ENCODE measurements at regions not wholly inside any gene's neighbourhood (a gene's known extent, or its start where the extent isn't known, plus 50 kb on each side); places are given as distances from the start of the nearest gene placed in this dataset.

- TF ChIP-seq, protein P1, sequence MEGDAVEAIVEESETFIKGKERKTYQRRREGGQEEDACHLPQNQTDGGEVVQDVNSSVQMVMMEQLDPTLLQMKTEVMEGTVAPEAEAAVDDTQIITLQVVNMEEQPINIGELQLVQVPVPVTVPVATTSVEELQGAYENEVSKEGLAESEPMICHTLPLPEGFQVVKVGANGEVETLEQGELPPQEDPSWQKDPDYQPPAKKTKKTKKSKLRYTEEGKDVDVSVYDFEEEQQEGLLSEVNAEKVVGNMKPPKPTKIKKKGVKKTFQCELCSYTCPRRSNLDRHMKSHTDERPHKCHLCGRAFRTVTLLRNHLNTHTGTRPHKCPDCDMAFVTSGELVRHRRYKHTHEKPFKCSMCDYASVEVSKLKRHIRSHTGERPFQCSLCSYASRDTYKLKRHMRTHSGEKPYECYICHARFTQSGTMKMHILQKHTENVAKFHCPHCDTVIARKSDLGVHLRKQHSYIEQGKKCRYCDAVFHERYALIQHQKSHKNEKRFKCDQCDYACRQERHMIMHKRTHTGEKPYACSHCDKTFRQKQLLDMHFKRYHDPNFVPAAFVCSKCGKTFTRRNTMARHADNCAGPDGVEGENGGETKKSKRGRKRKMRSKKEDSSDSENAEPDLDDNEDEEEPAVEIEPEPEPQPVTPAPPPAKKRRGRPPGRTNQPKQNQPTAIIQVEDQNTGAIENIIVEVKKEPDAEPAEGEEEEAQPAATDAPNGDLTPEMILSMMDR (tag by site-specific recombination; IDR thresholded peaks at IDR 0.05), result no peak
- TF ChIP-seq ZNF621 (tag by site-specific recombination; IDR thresholded peaks at IDR 0.05) (no peak), ZBTB7A (tag by site-specific recombination; IDR thresholded peaks at IDR 0.05; ENCODE audit: low read depth) (no peak), SP2 (tag by site-specific recombination; IDR thresholded peaks at IDR 0.05) (no peak), ZNF362 (tag by site-specific recombination; IDR thresholded peaks at IDR 0.05) (no peak)
- TF ChIP-seq, protein P2, sequence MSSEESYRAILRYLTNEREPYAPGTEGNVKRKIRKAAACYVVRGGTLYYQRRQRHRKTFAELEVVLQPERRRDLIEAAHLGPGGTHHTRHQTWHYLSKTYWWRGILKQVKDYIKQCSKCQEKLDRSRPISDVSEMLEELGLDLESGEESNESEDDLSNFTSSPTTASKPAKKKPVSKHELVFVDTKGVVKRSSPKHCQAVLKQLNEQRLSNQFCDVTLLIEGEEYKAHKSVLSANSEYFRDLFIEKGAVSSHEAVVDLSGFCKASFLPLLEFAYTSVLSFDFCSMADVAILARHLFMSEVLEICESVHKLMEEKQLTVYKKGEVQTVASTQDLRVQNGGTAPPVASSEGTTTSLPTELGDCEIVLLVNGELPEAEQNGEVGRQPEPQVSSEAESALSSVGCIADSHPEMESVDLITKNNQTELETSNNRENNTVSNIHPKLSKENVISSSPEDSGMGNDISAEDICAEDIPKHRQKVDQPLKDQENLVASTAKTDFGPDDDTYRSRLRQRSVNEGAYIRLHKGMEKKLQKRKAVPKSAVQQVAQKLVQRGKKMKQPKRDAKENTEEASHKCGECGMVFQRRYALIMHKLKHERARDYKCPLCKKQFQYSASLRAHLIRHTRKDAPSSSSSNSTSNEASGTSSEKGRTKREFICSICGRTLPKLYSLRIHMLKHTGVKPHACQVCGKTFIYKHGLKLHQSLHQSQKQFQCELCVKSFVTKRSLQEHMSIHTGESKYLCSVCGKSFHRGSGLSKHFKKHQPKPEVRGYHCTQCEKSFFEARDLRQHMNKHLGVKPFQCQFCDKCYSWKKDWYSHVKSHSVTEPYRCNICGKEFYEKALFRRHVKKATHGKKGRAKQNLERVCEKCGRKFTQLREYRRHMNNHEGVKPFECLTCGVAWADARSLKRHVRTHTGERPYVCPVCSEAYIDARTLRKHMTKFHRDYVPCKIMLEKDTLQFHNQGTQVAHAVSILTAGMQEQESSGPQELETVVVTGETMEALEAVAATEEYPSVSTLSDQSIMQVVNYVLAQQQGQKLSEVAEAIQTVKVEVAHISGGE (tag by site-specific recombination; conservative IDR thresholded peaks at IDR 0.05; ENCODE audit: low read depth), result no peak
These were observed 79.9 kb upstream of the ACO1 start for GRCh38 chr9:32304495-32304894.

Measured in HEK293 (cell line).